ENCODE measurements at regions not wholly inside any gene's neighbourhood (a gene's known extent, or its start where the extent isn't known, plus 50 kb on each side); places are given as distances from the start of the nearest gene placed in this dataset.

GRCh38 chr2:173773076-173773475 lies 192.1 kb downstream of the SP3 start:
- ATAC-seq (no peak), DNase-seq (no peak)
- Histone ChIP-seq H3K9me3 (no peaks in the 10 kb centered on the region), H3K27me3 (peaks cover 0 to 3% (median 0%) of the 10 kb centered on the region in 9 donors), H3K4me3 (no peak overlapping the region), H3K27ac (no peak overlapping the region), H3K36me3 (no peaks in the 10 kb centered on the region), H3K4me1 (no peaks in the 10 kb centered on the region)
- 85 to 92% (median 88%) methylated on average over 4 of the region's 4 CpGs for WGBS, 4 donors
- TF ChIP-seq, protein P1, sequence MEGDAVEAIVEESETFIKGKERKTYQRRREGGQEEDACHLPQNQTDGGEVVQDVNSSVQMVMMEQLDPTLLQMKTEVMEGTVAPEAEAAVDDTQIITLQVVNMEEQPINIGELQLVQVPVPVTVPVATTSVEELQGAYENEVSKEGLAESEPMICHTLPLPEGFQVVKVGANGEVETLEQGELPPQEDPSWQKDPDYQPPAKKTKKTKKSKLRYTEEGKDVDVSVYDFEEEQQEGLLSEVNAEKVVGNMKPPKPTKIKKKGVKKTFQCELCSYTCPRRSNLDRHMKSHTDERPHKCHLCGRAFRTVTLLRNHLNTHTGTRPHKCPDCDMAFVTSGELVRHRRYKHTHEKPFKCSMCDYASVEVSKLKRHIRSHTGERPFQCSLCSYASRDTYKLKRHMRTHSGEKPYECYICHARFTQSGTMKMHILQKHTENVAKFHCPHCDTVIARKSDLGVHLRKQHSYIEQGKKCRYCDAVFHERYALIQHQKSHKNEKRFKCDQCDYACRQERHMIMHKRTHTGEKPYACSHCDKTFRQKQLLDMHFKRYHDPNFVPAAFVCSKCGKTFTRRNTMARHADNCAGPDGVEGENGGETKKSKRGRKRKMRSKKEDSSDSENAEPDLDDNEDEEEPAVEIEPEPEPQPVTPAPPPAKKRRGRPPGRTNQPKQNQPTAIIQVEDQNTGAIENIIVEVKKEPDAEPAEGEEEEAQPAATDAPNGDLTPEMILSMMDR (IDR thresholded peaks at IDR 0.05) = no peak
- intact Hi-C loops (cut with DNase I) = no loop called here

- no peak overlapping the region for H3K4me3 ChIP-seq
- H3K27me3 ChIP-seq = peaks cover 0 to 2% (median 0%) of the 10 kb centered on the region in 9 donors
- peaks cover 0 to 3% (median 0%) of the 10 kb centered on the region in 12 donors for H3K9me3 ChIP-seq
- ATAC-seq (no peak), DNase-seq (no peak)
- no peaks in the 10 kb centered on the region for H3K4me1 ChIP-seq
- no peak overlapping the region for H3K27ac ChIP-seq
- H3K36me3 ChIP-seq = no peaks in the 10 kb centered on the region
- WGBS, 4 donors = 88 to 93% (median 91%) methylated on average over 2 of the region's 2 CpGs
- intact Hi-C loops (cut with DNase I) = no loop called here
- no peak for TF ChIP-seq POLR2A (IDR thresholded peaks at IDR 0.05)
- TF ChIP-seq, protein P1 (IDR thresholded peaks at IDR 0.05) = no peak
These were observed 189.7 kb downstream of the SP3 start for GRCh38 chr2:173775440-173775839.

GRCh38 chr2:173782681-173783080 lies 182.5 kb downstream of the SP3 start:
- DNase-seq (no peak), ATAC-seq (no peak)
- no peak overlapping the region for H3K4me3 ChIP-seq
- H3K27me3 ChIP-seq = peaks cover 0 to 7% (median 0%) of the 10 kb centered on the region in 9 donors
- no peak overlapping the region for H3K27ac ChIP-seq
- no peaks in the 10 kb centered on the region for H3K4me1 ChIP-seq
- intact Hi-C loops (cut with DNase I) = no loop called here
- TF ChIP-seq, protein P1 (IDR thresholded peaks at IDR 0.05) = no peak
- TF ChIP-seq POLR2A (IDR thresholded peaks at IDR 0.05) = no peak
- peaks cover 0 to 9% (median 0%) of the 10 kb centered on the region in 12 donors for H3K9me3 ChIP-seq
- 77 to 84% (median 81%) methylated on average over 4 of the region's 4 CpGs for WGBS, 4 donors
- no peaks in the 10 kb centered on the region for H3K36me3 ChIP-seq

DNA sequence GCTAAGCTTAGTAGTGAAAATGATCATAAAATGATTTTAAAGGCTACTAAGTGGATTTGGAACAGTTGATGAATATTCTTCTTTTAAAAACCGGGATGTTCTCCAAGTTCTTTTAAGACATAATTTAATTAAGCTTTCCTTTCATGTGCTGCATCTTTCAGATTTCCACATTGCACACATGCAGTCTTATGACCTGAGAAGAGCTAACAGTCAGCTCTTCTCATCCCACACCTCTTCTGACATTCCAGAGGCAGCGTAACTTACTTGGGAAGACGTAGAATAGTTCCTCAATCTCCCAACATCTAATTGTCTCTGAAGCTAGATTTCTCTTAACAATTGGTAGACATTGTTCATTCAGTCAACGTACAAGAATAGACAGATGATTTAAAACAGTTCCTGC lies 181.8 kb downstream of the SP3 start:
- DNase-seq (no peak), ATAC-seq (no peak)
- intact Hi-C loops (cut with DNase I) = no loop called here
- Histone ChIP-seq H3K27me3 (peaks cover 0 to 7% (median 0%) of the 10 kb centered on the region in 9 donors), H3K9me3 (peaks cover 0 to 9% (median 0%) of the 10 kb centered on the region in 12 donors), H3K36me3 (no peaks in the 10 kb centered on the region), H3K4me1 (no peaks in the 10 kb centered on the region), H3K27ac (no peak overlapping the region), H3K4me3 (no peak overlapping the region)
- WGBS, 4 donors = 59 to 71% (median 63%) methylated on average over 4 of the region's 4 CpGs
- TF ChIP-seq POLR2A (IDR thresholded peaks at IDR 0.05) = no peak
- TF ChIP-seq, protein P1 (IDR thresholded peaks at IDR 0.05) = no peak
